ENCODE measurements at regions not wholly inside any gene's neighbourhood (a gene's known extent, or its start where the extent isn't known, plus 50 kb on each side); places are given as distances from the start of the nearest gene placed in this dataset.

GRCh38 chr4:45121426-45121975 lies 395.1 kb upstream of the GNPDA2 start:
- 92 to 96% methylated on average over 2 of the region's 2 CpGs for WGBS, 2 donors
- no peak overlapping the region for H3K27ac ChIP-seq
- H3K36me3 ChIP-seq: no peaks in the 10 kb centered on the region
- H3K9me3 ChIP-seq: no peaks in the 10 kb centered on the region
- no peaks in the 10 kb centered on the region for H3K4me1 ChIP-seq
- intact Hi-C loops (cut with DNase I): no loop called here
- DNase-seq: no peak
- no peak overlapping the region for H3K4me3 ChIP-seq (replicated peaks in 1 of 3)
- no peaks in the 10 kb centered on the region for H3K27me3 ChIP-seq
- TF ChIP-seq CTCF (IDR thresholded peaks at IDR 0.05) (no peak), POLR2A (IDR thresholded peaks at IDR 0.05) (no peak)

GRCh38 chr4:45120163-45120562 lies 393.8 kb upstream of the GNPDA2 start:
- Histone ChIP-seq H3K27me3 (no peaks in the 10 kb centered on the region), H3K4me1 (no peaks in the 10 kb centered on the region), H3K27ac (no peak overlapping the region), H3K36me3 (no peaks in the 10 kb centered on the region), H3K4me3 (replicated peaks in 1 of 3) (no peak overlapping the region), H3K9me3 (no peaks in the 10 kb centered on the region)
- no peak for DNase-seq
- TF ChIP-seq POLR2A (IDR thresholded peaks at IDR 0.05) (no peak), CTCF (IDR thresholded peaks at IDR 0.05) (no peak)
- intact Hi-C loops (cut with DNase I): no loop called here
- WGBS, 2 donors: 65 to 71% methylated on average over 3 of the region's 3 CpGs

- 65 to 73% methylated on average over 1 of the region's 1 CpG for WGBS, 2 donors
- intact Hi-C loops (cut with DNase I): no loop called here
- no peak overlapping the region for H3K27ac ChIP-seq
- TF ChIP-seq CTCF (IDR thresholded peaks at IDR 0.05) (no peak), POLR2A (IDR thresholded peaks at IDR 0.05) (no peak)
- H3K36me3 ChIP-seq: no peaks in the 10 kb centered on the region
- H3K27me3 ChIP-seq: no peaks in the 10 kb centered on the region
- H3K4me3 ChIP-seq (replicated peaks in 1 of 3): no peak overlapping the region
- H3K9me3 ChIP-seq: no peaks in the 10 kb centered on the region
- no peak for DNase-seq
- no peaks in the 10 kb centered on the region for H3K4me1 ChIP-seq
These were observed 393.0 kb upstream of the GNPDA2 start for GRCh38 chr4:45119376-45119775.

GRCh38 chr4:45102716-45103115 lies 376.4 kb upstream of the GNPDA2 start:
- intact Hi-C loops (cut with DNase I): no loop called here
- TF ChIP-seq POLR2A (IDR thresholded peaks at IDR 0.05): no peak
- no peak for TF ChIP-seq CTCF (IDR thresholded peaks at IDR 0.05)
- Histone ChIP-seq H3K9me3 (no peaks in the 10 kb centered on the region), H3K27me3 (no peaks in the 10 kb centered on the region), H3K27ac (no peak overlapping the region), H3K36me3 (no peaks in the 10 kb centered on the region), H3K4me3 (replicated peaks in 1 of 3) (no peak overlapping the region), H3K4me1 (no peaks in the 10 kb centered on the region)
- DNase-seq: no peak

- no peak for DNase-seq
- 75 to 77% methylated on average over 6 of the region's 6 CpGs for WGBS, 2 donors
- Histone ChIP-seq H3K27me3 (no peaks in the 10 kb centered on the region), H3K4me1 (no peaks in the 10 kb centered on the region), H3K4me3 (replicated peaks in 1 of 3) (no peak overlapping the region), H3K36me3 (no peaks in the 10 kb centered on the region), H3K9me3 (no peaks in the 10 kb centered on the region), H3K27ac (no peak overlapping the region)
- intact Hi-C loops (cut with DNase I): no loop called here
- TF ChIP-seq POLR2A (IDR thresholded peaks at IDR 0.05): no peak
These were observed 374.8 kb upstream of the GNPDA2 start for GRCh38 chr4:45100956-45101818.
